ENCODE measurements at regions not wholly inside any gene's neighbourhood (a gene's known extent, or its start where the extent isn't known, plus 50 kb on each side); places are given as distances from the start of the nearest gene placed in this dataset.

GRCh38 chr2:67633212-67633856 lies 236.2 kb downstream of the ETAA1 start:
- no peak for TF ChIP-seq CTCF (conservative IDR thresholded peaks at IDR 0.05 in 1 of 2, IDR thresholded peaks at IDR 0.05 in 1 of 2; ENCODE audit: extremely low read depth in 1 of 2, insufficient read depth in 1 of 2, low read depth in 1 of 2, low read length in 2 of 2)
- TF ChIP-seq EZH2 (IDR thresholded peaks at IDR 0.05; ENCODE audit: borderline replicate concordance, low read length), result no peak
